ENCODE measurements at regions not wholly inside any gene's neighbourhood (a gene's known extent, or its start where the extent isn't known, plus 50 kb on each side); places are given as distances from the start of the nearest gene placed in this dataset.

DNA sequence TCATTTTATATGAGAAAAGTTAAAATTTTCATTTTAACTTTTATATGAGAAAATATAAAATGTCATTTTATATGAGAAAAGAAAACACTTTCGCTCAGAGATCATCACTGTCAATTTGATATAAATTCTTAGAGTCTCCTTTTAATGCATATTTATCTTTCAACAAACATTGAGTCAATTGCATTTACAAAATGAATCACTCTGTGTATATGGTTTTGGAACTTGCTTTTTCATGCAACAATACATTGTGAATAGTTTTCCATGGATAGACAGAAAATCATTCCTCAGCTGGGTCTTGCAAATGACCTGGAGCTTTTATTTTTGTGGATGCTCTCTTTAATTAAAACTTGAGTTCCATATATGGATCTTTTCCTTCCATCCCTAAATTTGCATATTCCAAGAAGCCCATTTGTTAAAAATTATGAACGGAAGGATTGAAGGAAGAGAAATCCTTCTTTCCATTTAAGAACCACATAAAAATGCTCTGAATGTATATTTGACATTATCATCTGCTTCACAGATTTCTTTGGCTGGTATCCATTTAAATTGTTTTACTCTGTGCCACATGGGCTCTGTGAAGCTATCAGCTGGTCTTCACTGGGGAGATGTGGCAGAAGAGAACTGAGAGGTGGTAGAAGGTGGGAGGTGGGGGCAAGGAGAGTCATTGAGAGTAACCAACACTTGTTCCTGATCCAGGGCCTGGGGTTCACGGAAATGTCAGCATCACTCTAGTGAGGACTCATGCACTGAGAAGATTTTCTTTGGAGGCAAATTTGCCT is 104.1 kb downstream of the QPCT start:
- TF ChIP-seq EHMT2 (IDR thresholded peaks at IDR 0.05; ENCODE audit: low read depth) (no peak), RCOR1 (IDR thresholded peaks at IDR 0.05; ENCODE audit: low read depth, low read length) (no peak), CEBPB (IDR thresholded peaks at IDR 0.05) (no peak), ZSCAN20 (CRISPR knock-in tag; IDR thresholded peaks at IDR 0.05) (no peak), SREBF2 (IDR thresholded peaks at IDR 0.05) (no peak), EP300 (IDR thresholded peaks at IDR 0.05) (no peak)
- TF ChIP-seq, protein P1, sequence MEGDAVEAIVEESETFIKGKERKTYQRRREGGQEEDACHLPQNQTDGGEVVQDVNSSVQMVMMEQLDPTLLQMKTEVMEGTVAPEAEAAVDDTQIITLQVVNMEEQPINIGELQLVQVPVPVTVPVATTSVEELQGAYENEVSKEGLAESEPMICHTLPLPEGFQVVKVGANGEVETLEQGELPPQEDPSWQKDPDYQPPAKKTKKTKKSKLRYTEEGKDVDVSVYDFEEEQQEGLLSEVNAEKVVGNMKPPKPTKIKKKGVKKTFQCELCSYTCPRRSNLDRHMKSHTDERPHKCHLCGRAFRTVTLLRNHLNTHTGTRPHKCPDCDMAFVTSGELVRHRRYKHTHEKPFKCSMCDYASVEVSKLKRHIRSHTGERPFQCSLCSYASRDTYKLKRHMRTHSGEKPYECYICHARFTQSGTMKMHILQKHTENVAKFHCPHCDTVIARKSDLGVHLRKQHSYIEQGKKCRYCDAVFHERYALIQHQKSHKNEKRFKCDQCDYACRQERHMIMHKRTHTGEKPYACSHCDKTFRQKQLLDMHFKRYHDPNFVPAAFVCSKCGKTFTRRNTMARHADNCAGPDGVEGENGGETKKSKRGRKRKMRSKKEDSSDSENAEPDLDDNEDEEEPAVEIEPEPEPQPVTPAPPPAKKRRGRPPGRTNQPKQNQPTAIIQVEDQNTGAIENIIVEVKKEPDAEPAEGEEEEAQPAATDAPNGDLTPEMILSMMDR (IDR thresholded peaks at IDR 0.05): no peak

Measured in A549 (cell line).